GM23338 (cell line): ENCODE measurements at regions not wholly inside any gene's neighbourhood (a gene's known extent, or its start where the extent isn't known, plus 50 kb on each side); places are given as distances from the start of the nearest gene placed in this dataset.

Source experiments
- ATAC-seq: fragments of 200-7000 bp; cut with Tn5 transposase; 3 replicates; pipeline ENCODE4 v1.9.1; 2020
- DNase-seq: peaks from one replicate; pipeline ENCODE4 v3.0.0-alpha.2; 2015; ENCODE audit warnings: low spot score
- H2AFZ ChIP-seq: fragments of 200-600 bp; sonication (generic); 2 replicates; pipeline ENCODE4 v1.8.0; 2016; ENCODE audit warnings: antibody characterized with exemption, mild to moderate bottlenecking, moderate library complexity
- H3F3A ChIP-seq: fragments of 200-600 bp; sonication (generic); replicated peaks from 2 replicates; pipeline ENCODE4 v1.8.0; 2017; ENCODE audit warnings: antibody characterized with exemption, mixed run types, low read depth
- H3K27ac ChIP-seq: fragments of 200-600 bp; sonication (generic); 2 replicates; pipeline ENCODE4 v1.6.1; 2016; ENCODE audit warnings: low read depth
- H3K27me3 ChIP-seq: fragments of 200-600 bp; sonication (generic); 2 replicates; pipeline ENCODE4 v1.8.0; 2016; ENCODE audit warnings: mild to moderate bottlenecking, mixed run types, moderate library complexity; ENCODE audit not compliant: insufficient read depth
- H3K36me3 ChIP-seq: fragments of 200-600 bp; sonication (generic); 2 replicates; pipeline ENCODE4 v1.8.0; 2016; ENCODE audit warnings: mild to moderate bottlenecking; ENCODE audit not compliant: insufficient read depth
- H3K4me1 ChIP-seq: fragments of 200-600 bp; sonication (generic); 2 replicates; pipeline ENCODE4 v1.8.0; 2016; ENCODE audit warnings: mild to moderate bottlenecking, moderate library complexity; ENCODE audit not compliant: insufficient read depth
- H3K4me2 ChIP-seq: fragments of 200-600 bp; sonication (generic); 2 replicates; pipeline ENCODE4 v1.7.1; 2017; ENCODE audit warnings: mixed run types
- H3K4me3 ChIP-seq: fragments of 200-600 bp; sonication (generic); 2 replicates; pipeline ENCODE4 v1.6.1; 2016; ENCODE audit warnings: mixed run types
- H3K79me2 ChIP-seq: fragments of 200-600 bp; sonication (generic); replicated peaks from 2 replicates; pipeline ENCODE4 v1.8.0; 2017; ENCODE audit warnings: mild to moderate bottlenecking; ENCODE audit not compliant: insufficient read depth
- H3K9me2 ChIP-seq: fragments of 200-600 bp; sonication (generic); 2 replicates; pipeline ENCODE4 v1.8.0; 2017; ENCODE audit not compliant: insufficient read depth
- H4K20me1 ChIP-seq: fragments of 200-600 bp; sonication (generic); replicated peaks from 2 replicates; pipeline ENCODE4 v1.8.0; 2017; ENCODE audit warnings: mild to moderate bottlenecking; ENCODE audit not compliant: insufficient read depth
- H3K27ac Mint-ChIP-seq: 2 replicates; pipeline ENCODE4 v1.8.0; 2020; ENCODE audit warnings: inconsistent platforms, mild to moderate bottlenecking, moderate library complexity, mixed read lengths
- H3K27me3 Mint-ChIP-seq: 3 replicates; pipeline ENCODE4 v1.8.0; 2022; ENCODE audit warnings: low read depth, mild to moderate bottlenecking, moderate library complexity, mixed read lengths, inconsistent platforms; ENCODE audit not compliant: insufficient read depth, poor library complexity
- H3K36me3 Mint-ChIP-seq: 3 replicates; pipeline ENCODE4 v1.8.0; 2021; ENCODE audit warnings: low read depth, mild to moderate bottlenecking, inconsistent platforms, moderate library complexity, mixed read lengths
- H3K4me1 Mint-ChIP-seq: 3 replicates; pipeline ENCODE4 v1.8.0; 2020; ENCODE audit warnings: mild to moderate bottlenecking, inconsistent platforms, mixed read lengths
- H3K4me3 Mint-ChIP-seq: 3 replicates; pipeline ENCODE4 v1.8.0; 2021; ENCODE audit warnings: moderate library complexity, mild to moderate bottlenecking, inconsistent platforms, mixed read lengths
- H3K9me3 Mint-ChIP-seq: 3 replicates; pipeline ENCODE4 v1.8.0; 2020; ENCODE audit warnings: moderate library complexity, mild to moderate bottlenecking, inconsistent platforms, mixed read lengths
- CREB1 ChIP-seq: fragments of 250-450 bp; sonication (Bioruptor Pico); IDR thresholded peaks from 2 replicates; pipeline ENCODE4 v1.5.0; 2020; ENCODE audit warnings: low read depth, mild to moderate bottlenecking, moderate library complexity
- CTCF ChIP-seq, 2 experiments: fragments of 200-600 bp in 1 of 2; sonication (generic) in 1 of 2; conservative IDR thresholded peaks; 2 replicates each; pipeline versions ENCODE4 v1.5.1 to v1.6.1; 2016 to 2017; ENCODE audit warnings: antibody characterized with exemption in 2 of 2, low read depth in 2 of 2, mild to moderate bottlenecking in 2 of 2, moderate library complexity in 1 of 2
- ETS1 ChIP-seq: IDR thresholded peaks from 2 replicates; pipeline ENCODE4 v1.6.1; 2016; ENCODE audit warnings: antibody characterized with exemption
- EZH2 ChIP-seq: fragments of 200-600 bp; sonication (generic); IDR thresholded peaks from one replicate; pipeline ENCODE4 v1.8.0; 2017; ENCODE audit warnings: antibody characterized with exemption, mild to moderate bottlenecking, low read depth; ENCODE audit not compliant: unreplicated experiment
- EZH2phosphoT487 ChIP-seq: fragments of 200-600 bp; sonication (generic); IDR thresholded peaks from one replicate; pipeline ENCODE4 v1.8.1; 2018; ENCODE audit warnings: antibody characterized with exemption; ENCODE audit not compliant: unreplicated experiment
- JUNB ChIP-seq: IDR thresholded peaks from one replicate; pipeline ENCODE4 v1.6.1; 2016; ENCODE audit warnings: antibody characterized with exemption; ENCODE audit not compliant: unreplicated experiment
- NANOG ChIP-seq: IDR thresholded peaks from 2 replicates; pipeline ENCODE4 v1.6.1; 2016; ENCODE audit warnings: antibody characterized with exemption, borderline replicate concordance
- POLR2AphosphoS5 ChIP-seq: IDR thresholded peaks from 2 replicates; pipeline ENCODE4 v1.6.1; 2016; ENCODE audit warnings: antibody characterized with exemption, low read depth
- REST ChIP-seq: IDR thresholded peaks from one replicate; pipeline ENCODE4 v1.6.1; 2018; ENCODE audit warnings: antibody characterized with exemption; ENCODE audit not compliant: unreplicated experiment
- STAT1 ChIP-seq: IDR thresholded peaks from one replicate; pipeline ENCODE4 v1.6.1; 2016; ENCODE audit warnings: antibody characterized with exemption; ENCODE audit not compliant: unreplicated experiment
- ZNF114 ChIP-seq: fragments of 250-450 bp; sonication (Bioruptor Pico); IDR thresholded peaks from 2 replicates; pipeline ENCODE4 v1.5.0; 2020; ENCODE audit warnings: mild to moderate bottlenecking, moderate library complexity
- ZNF331 ChIP-seq: fragments of 250-450 bp; sonication (Bioruptor Pico); IDR thresholded peaks from 2 replicates; pipeline ENCODE4 v1.5.0; 2020; ENCODE audit warnings: low read depth, mild to moderate bottlenecking, moderate library complexity
- ZNF462 ChIP-seq: fragments of 250-450 bp; sonication (Bioruptor Pico); IDR thresholded peaks from 2 replicates; pipeline ENCODE4 v1.5.0; 2020; ENCODE audit warnings: mild to moderate bottlenecking, moderate library complexity

- peaks cover 9% of the 10 kb centered on the region for H3K36me3 Mint-ChIP-seq
- H3K4me3 ChIP-seq = no peak overlapping the region
- H3F3A ChIP-seq = no peaks in the 10 kb centered on the region
- ATAC-seq = no peak
- no peak overlapping the region for H3K4me2 ChIP-seq
- no peak overlapping the region for H3K27ac Mint-ChIP-seq
- no peak overlapping the region for H3K4me3 Mint-ChIP-seq
- peaks cover 12% of the 10 kb centered on the region; the same call in 1 of the 2 replicates for H3K4me1 ChIP-seq
- no peaks in the 10 kb centered on the region for H3K9me2 ChIP-seq
- peak overlapping the region; percentile 33; the same call in 1 of the 2 replicates for H2AFZ ChIP-seq
- H3K27me3 Mint-ChIP-seq = peaks cover 7% of the 10 kb centered on the region
- peaks cover 22% of the 10 kb centered on the region for H3K4me1 Mint-ChIP-seq
- no peaks in the 10 kb centered on the region for H4K20me1 ChIP-seq
- H3K27me3 ChIP-seq = no peaks in the 10 kb centered on the region
- no peak for DNase-seq
- no peak overlapping the region for H3K27ac ChIP-seq
- H3K36me3 ChIP-seq = no peaks in the 10 kb centered on the region; the same call in 1 of the 2 replicates
- no peaks in the 10 kb centered on the region for H3K79me2 ChIP-seq
- peaks cover 11% of the 10 kb centered on the region for H3K9me3 Mint-ChIP-seq
- TF ChIP-seq REST = no peak
- no peak for TF ChIP-seq NANOG
- no peak for TF ChIP-seq EZH2
- TF ChIP-seq JUNB = no peak
- no peak for TF ChIP-seq POLR2AphosphoS5
- no peak for TF ChIP-seq STAT1
- TF ChIP-seq ZNF331 = no peak
- TF ChIP-seq ZNF114 (CRISPR knock-in tag) = no peak
- TF ChIP-seq EZH2phosphoT487 = no peak
- no peak for TF ChIP-seq ETS1
- no peak for TF ChIP-seq CTCF (conservative IDR thresholded peaks at IDR 0.05; ENCODE audit: low read depth in 2 of 2)
- TF ChIP-seq ZNF462 (CRISPR knock-in tag) = no peak
- no peak for TF ChIP-seq CREB1 (CRISPR knock-in tag)
Measured at GRCh38 chr20:56802805-56803204, 173.7 kb downstream of the TFAP2C start.
